ENCODE measurements at regions not wholly inside any gene's neighbourhood (a gene's known extent, or its start where the extent isn't known, plus 50 kb on each side); places are given as distances from the start of the nearest gene placed in this dataset.

GRCh38 chr4:176558661-176559060 lies 234.1 kb downstream of the VEGFC start:
- H2AFZ ChIP-seq (ENCODE audit: low read length), result no peak overlapping the region
- H3K4me2 ChIP-seq (ENCODE audit: low read depth, low read length), result no peak overlapping the region
- TF ChIP-seq EZH2phosphoT487 (IDR thresholded peaks at IDR 0.05; ENCODE audit: low read length) (no peak), EZH2 (optimal IDR thresholded peaks at IDR 0.05; ENCODE audit: low read depth, low read length) (no peak), CTCF (IDR thresholded peaks at IDR 0.05; ENCODE audit: low read length) (no peak)
- no peaks in the 10 kb centered on the region for H4K20me1 ChIP-seq (ENCODE audit: insufficient read depth, low read length)
- H3K4me3 ChIP-seq (ENCODE audit: low read length), result no peak overlapping the region
- H3K9ac ChIP-seq (ENCODE audit: low read length), result no peak overlapping the region
- no peaks in the 10 kb centered on the region for H3F3A ChIP-seq (ENCODE audit: insufficient read depth, low read length)
- no peaks in the 10 kb centered on the region for H3K79me2 ChIP-seq (ENCODE audit: low read length)
- no peak overlapping the region for H3K27ac ChIP-seq (ENCODE audit: low read length)
- no peaks in the 10 kb centered on the region for H3K9me2 ChIP-seq (replicated peaks; ENCODE audit: insufficient read depth, low read length)
- no peak for DNase-seq
- no peaks in the 10 kb centered on the region for H3K4me1 ChIP-seq (ENCODE audit: low read length)
- H3K9me3 ChIP-seq (replicated peaks; ENCODE audit: insufficient read depth, low read length), result no peaks in the 10 kb centered on the region
- H3K27me3 ChIP-seq (replicated peaks; ENCODE audit: insufficient read depth, low read length), result no peaks in the 10 kb centered on the region
- no peaks in the 10 kb centered on the region for H3K36me3 ChIP-seq (replicated peaks; ENCODE audit: insufficient read depth, low read length)

GRCh38 chr4:176561368-176561767 lies 231.4 kb downstream of the VEGFC start:
- Histone ChIP-seq H3K27me3 (replicated peaks; ENCODE audit: insufficient read depth, low read length) (no peaks in the 10 kb centered on the region), H3K9me3 (replicated peaks; ENCODE audit: insufficient read depth, low read length) (no peaks in the 10 kb centered on the region), H3K4me1 (ENCODE audit: low read length) (no peaks in the 10 kb centered on the region), H3K9me2 (replicated peaks; ENCODE audit: insufficient read depth, low read length) (no peaks in the 10 kb centered on the region), H3K36me3 (replicated peaks; ENCODE audit: insufficient read depth, low read length) (no peaks in the 10 kb centered on the region), H3K27ac (ENCODE audit: low read length) (no peak overlapping the region), H3K4me2 (ENCODE audit: low read depth, low read length) (no peak overlapping the region), H4K20me1 (ENCODE audit: insufficient read depth, low read length) (no peaks in the 10 kb centered on the region), H3K9ac (ENCODE audit: low read length) (no peak overlapping the region), H2AFZ (ENCODE audit: low read length) (no peak overlapping the region), H3K79me2 (ENCODE audit: low read length) (no peaks in the 10 kb centered on the region), H3F3A (ENCODE audit: insufficient read depth, low read length) (no peaks in the 10 kb centered on the region), H3K4me3 (ENCODE audit: low read length) (no peak overlapping the region)
- TF ChIP-seq EZH2phosphoT487 (IDR thresholded peaks at IDR 0.05; ENCODE audit: low read length) (no peak), CTCF (IDR thresholded peaks at IDR 0.05; ENCODE audit: low read length) (no peak), EZH2 (optimal IDR thresholded peaks at IDR 0.05; ENCODE audit: low read depth, low read length) (no peak)
- no peak for DNase-seq

GRCh38 chr4:176563591-176563990 lies 229.1 kb downstream of the VEGFC start:
- Histone ChIP-seq H3K9me3 (replicated peaks; ENCODE audit: insufficient read depth, low read length) (no peaks in the 10 kb centered on the region), H3K27me3 (replicated peaks; ENCODE audit: insufficient read depth, low read length) (no peaks in the 10 kb centered on the region), H3K79me2 (ENCODE audit: low read length) (no peaks in the 10 kb centered on the region), H3K36me3 (replicated peaks; ENCODE audit: insufficient read depth, low read length) (no peaks in the 10 kb centered on the region), H3K27ac (ENCODE audit: low read length) (no peak overlapping the region), H3K9ac (ENCODE audit: low read length) (no peak overlapping the region), H3K4me1 (ENCODE audit: low read length) (no peaks in the 10 kb centered on the region), H3K4me3 (ENCODE audit: low read length) (no peak overlapping the region), H3K9me2 (replicated peaks; ENCODE audit: insufficient read depth, low read length) (no peaks in the 10 kb centered on the region), H3K4me2 (ENCODE audit: low read depth, low read length) (no peak overlapping the region), H2AFZ (ENCODE audit: low read length) (no peak overlapping the region), H3F3A (ENCODE audit: insufficient read depth, low read length) (no peaks in the 10 kb centered on the region), H4K20me1 (ENCODE audit: insufficient read depth, low read length) (no peaks in the 10 kb centered on the region)
- DNase-seq, result no peak
- no peak for TF ChIP-seq EZH2 (optimal IDR thresholded peaks at IDR 0.05; ENCODE audit: low read depth, low read length)
- no peak for TF ChIP-seq EZH2phosphoT487 (IDR thresholded peaks at IDR 0.05; ENCODE audit: low read length)
- TF ChIP-seq CTCF (IDR thresholded peaks at IDR 0.05; ENCODE audit: low read length), result no peak
